SK-N-SH (cell line): ENCODE measurements at regions not wholly inside any gene's neighbourhood (a gene's known extent, or its start where the extent isn't known, plus 50 kb on each side); places are given as distances from the start of the nearest gene placed in this dataset.

Experiments used
- CTCF ChIA-PET: fragments of 300-600, 350-600 bp; formaldehyde crosslinking; extraction: SDS; loops from one replicate; lab custom pipeline; 2021; lab: Yijun Ruan, JAX
- POLR2A ChIA-PET: fragments of 350-600 bp; sonication (Branson Sonifier 250); formaldehyde crosslinking; extraction: SDS; loops from one replicate; lab custom pipeline; 2020; ENCODE audit warnings: antibody characterized with exemption, inconsistent platforms; lab: Yijun Ruan, JAX
- DNase-seq: peaks from one replicate; pipeline ENCODE4 v3.0.0; 2012
- H2AFZ ChIP-seq: fragments of 200-600 bp; sonication (generic); 2 replicates; pipeline ENCODE4 v1.8.1; 2016; ENCODE audit warnings: antibody characterized with exemption, mild to moderate bottlenecking, low read depth
- H3F3A ChIP-seq: fragments of 200-600 bp; sonication (generic); replicated peaks from 2 replicates; pipeline ENCODE3; 2016; ENCODE audit warnings: antibody characterized with exemption, mild to moderate bottlenecking; ENCODE audit not compliant: insufficient read depth
- H3K27ac ChIP-seq, 2 experiments: fragments of 200-500 bp in 1 of 2; fragments of 200-600 bp in 1 of 2; sonication (Bioruptor generic) in 1 of 2; sonication (generic), shearing (Covaris generic) in 1 of 2; 2 replicates each; pipeline versions ENCODE4 v1.5.1 to v1.6.1; 2014 to 2016; ENCODE audit warnings: low read depth in 2 of 2, inconsistent platforms in 1 of 2, low read length in 1 of 2, mild to moderate bottlenecking in 1 of 2, mixed read lengths in 1 of 2
- H3K27me3 ChIP-seq: fragments of 200-600 bp; sonication (generic), shearing (Covaris generic); 2 replicates; pipeline ENCODE4 v1.6.1; 2016; ENCODE audit warnings: mixed run types; ENCODE audit not compliant: insufficient read depth
- H3K36me3 ChIP-seq, 2 experiments: fragments of 200-500 bp in 1 of 2; fragments of 200-600 bp in 1 of 2; sonication (Bioruptor generic) in 1 of 2; sonication (generic) in 1 of 2; replicated peaks in 1 of 2; 2 replicates each; pipeline versions ENCODE3 to v1.5.1; 2014 to 2016; ENCODE audit warnings: low read length in 1 of 2, mild to moderate bottlenecking in 1 of 2; ENCODE audit not compliant: insufficient read depth in 2 of 2, control insufficient read depth in 1 of 2
- H3K4me1 ChIP-seq, 2 experiments: fragments of 200-500 bp in 1 of 2; fragments of 200-600 bp in 1 of 2; sonication (Bioruptor generic) in 1 of 2; sonication (generic), shearing (Covaris generic) in 1 of 2; 2 replicates each; pipeline versions ENCODE4 v1.5.1 to v1.6.1; 2014 to 2016; ENCODE audit warnings: low read depth in 1 of 2, low read length in 1 of 2, mixed run types in 1 of 2; ENCODE audit not compliant: insufficient read depth in 2 of 2, control insufficient read depth in 1 of 2
- H3K4me2 ChIP-seq: fragments of 200-600 bp; sonication (generic), shearing (Covaris generic); 2 replicates; pipeline ENCODE4 v1.6.1; 2017; ENCODE audit warnings: mixed run types
- H3K4me3 ChIP-seq, 2 experiments: fragments of 200-500 bp in 1 of 2; fragments of 200-600 bp in 1 of 2; sonication (Bioruptor generic) in 1 of 2; sonication (generic), shearing (Covaris generic) in 1 of 2; 2 replicates each; pipeline versions ENCODE4 v1.5.1 to v1.8.1; 2014 to 2016; ENCODE audit warnings: low read depth in 2 of 2, inconsistent platforms in 1 of 2, low read length in 1 of 2, mild to moderate bottlenecking in 1 of 2, mixed read lengths in 1 of 2, moderate library complexity in 1 of 2
- H3K79me2 ChIP-seq: fragments of 200-600 bp; sonication (generic); 2 replicates; pipeline ENCODE4 v1.8.1; 2017; ENCODE audit warnings: mild to moderate bottlenecking; ENCODE audit not compliant: insufficient read depth
- H3K9ac ChIP-seq: fragments of 200-600 bp; sonication (generic); 2 replicates; pipeline ENCODE4 v1.6.1; 2017; ENCODE audit warnings: mixed run types
- H3K9me2 ChIP-seq: fragments of 200-600 bp; sonication (generic); 2 replicates; pipeline ENCODE4 v1.6.1; 2017; ENCODE audit warnings: mixed run types
- H3K9me3 ChIP-seq: fragments of 200-600 bp; sonication (generic); 2 replicates; pipeline ENCODE4 v1.6.1; 2017; ENCODE audit warnings: mixed run types, mild to moderate bottlenecking, moderate library complexity
- H4K20me1 ChIP-seq: fragments of 200-600 bp; sonication (generic); 2 replicates; pipeline ENCODE4 v1.6.1; 2017; ENCODE audit warnings: mild to moderate bottlenecking, mixed run types; ENCODE audit not compliant: insufficient read depth
- CHD2 ChIP-seq: fragments of 150-350 bp; IDR thresholded peaks from 2 replicates; pipeline ENCODE4 v1.6.1; 2018; ENCODE audit warnings: low read length; ENCODE audit not compliant: partially characterized antibody
- EP300 ChIP-seq, 2 experiments: IDR thresholded peaks; 2 replicates each; pipeline versions ENCODE4 v1.4.0 to v1.6.1; 2012; ENCODE audit warnings: borderline replicate concordance in 1 of 2, low read depth in 1 of 2, low read length in 1 of 2
- FOXJ3 ChIP-seq: sonication (generic); formaldehyde crosslinking; IDR thresholded peaks from 2 replicates; pipeline ENCODE4 v1.5.1; 2020; ENCODE audit warnings: mild to moderate bottlenecking, missing genetic modification reagents
- FOXM1 ChIP-seq: IDR thresholded peaks from 2 replicates; pipeline ENCODE4 v1.4.0; 2012; ENCODE audit warnings: low read depth, mild to moderate bottlenecking
- GABPA ChIP-seq: IDR thresholded peaks from 2 replicates; pipeline ENCODE4 v1.4.0; 2012; ENCODE audit warnings: low read depth, mild to moderate bottlenecking
- MAX ChIP-seq: IDR thresholded peaks from 2 replicates; pipeline ENCODE4 v1.4.0; 2012; ENCODE audit warnings: low read depth
- MEF2A ChIP-seq: IDR thresholded peaks from 2 replicates; pipeline ENCODE4 v1.4.0; 2012; ENCODE audit warnings: low read depth, borderline replicate concordance
- MXI1 ChIP-seq: IDR thresholded peaks from 2 replicates; pipeline ENCODE4 v1.6.1; 2012; ENCODE audit warnings: mild to moderate bottlenecking, low read depth, low read length, improper control_type of control experiment
- NFIC ChIP-seq: IDR thresholded peaks from 2 replicates; pipeline ENCODE4 v1.4.0; 2012; ENCODE audit warnings: borderline replicate concordance
- RCOR1 ChIP-seq: fragments of 150-350 bp; IDR thresholded peaks from 2 replicates; pipeline ENCODE4 v1.6.1; 2017; ENCODE audit warnings: antibody characterized with exemption, low read length
- REST ChIP-seq: IDR thresholded peaks from 2 replicates; pipeline ENCODE4 v1.6.1; 2012; ENCODE audit warnings: mild to moderate bottlenecking, low read depth, low read length, moderate library complexity
- RXRA ChIP-seq: IDR thresholded peaks from 2 replicates; pipeline ENCODE4 v1.4.0; 2012; ENCODE audit warnings: low read depth, mild to moderate bottlenecking, borderline replicate concordance
- SIN3A ChIP-seq: IDR thresholded peaks from 2 replicates; pipeline ENCODE4 v1.6.1; 2012; ENCODE audit warnings: low read depth, mild to moderate bottlenecking, low read length, moderate library complexity, borderline replicate concordance
- SMC3 ChIP-seq: IDR thresholded peaks from 2 replicates; pipeline ENCODE4 v1.6.1; 2012; ENCODE audit warnings: low read depth, low read length, improper control_type of control experiment
- TAF1 ChIP-seq: IDR thresholded peaks from 2 replicates; pipeline ENCODE4 v1.6.1; 2012; ENCODE audit warnings: low read depth, mild to moderate bottlenecking, low read length, moderate library complexity, borderline replicate concordance
- USF2 ChIP-seq: fragments of 150-350 bp; IDR thresholded peaks from 2 replicates; pipeline ENCODE4 v1.6.1; 2017; ENCODE audit warnings: antibody characterized with exemption, low read length, low read depth, borderline replicate concordance
- YY1 ChIP-seq: IDR thresholded peaks from 2 replicates; pipeline ENCODE4 v1.4.0; 2012; ENCODE audit warnings: low read depth, mild to moderate bottlenecking
- WGBS: methylation state at CpG from one replicate; pipeline ENCODE4 v1.1.6; 2017; ENCODE audit warnings: low lambda C conversion rate; 5-methylcytosine and 5-hydroxymethylcytosine counted together

GRCh38 chr11:134468081-134468668 is 56.1 kb upstream of the B3GAT1 start:
- H2AFZ ChIP-seq, result no peak overlapping the region
- H3K9me2 ChIP-seq, result no peaks in the 10 kb centered on the region
- no peak overlapping the region for H3K4me2 ChIP-seq
- no peak overlapping the region for H3K27ac ChIP-seq
- no peak overlapping the region for H3K4me3 ChIP-seq
- H3K4me1 ChIP-seq, result no peaks in the 10 kb centered on the region; a peak in 1 of 4 replicates
- H3K9ac ChIP-seq, result no peak overlapping the region
- H3K27me3 ChIP-seq, result no peaks in the 10 kb centered on the region
- H3K36me3 ChIP-seq, result no peaks in the 10 kb centered on the region
- DNase-seq, result no peak
- CTCF ChIA-PET, result no interaction called here
- POLR2A ChIA-PET, result no interaction called here
- no peak for TF ChIP-seq MAX
- no peak for TF ChIP-seq SMC3
- no peak for TF ChIP-seq NFIC
- TF ChIP-seq MXI1, result no peak
- TF ChIP-seq MEF2A, result no peak
- TF ChIP-seq RCOR1, result no peak
- TF ChIP-seq FOXM1, result no peak
- TF ChIP-seq GABPA, result no peak
- no peak for TF ChIP-seq EP300 (IDR thresholded peaks at IDR 0.05; ENCODE audit: borderline replicate concordance in 1 of 2, low read depth in 1 of 2, low read length in 1 of 2)
- TF ChIP-seq YY1, result no peak
- TF ChIP-seq TAF1, result no peak
- no peak for TF ChIP-seq FOXJ3 (CRISPR knock-in tag)
- no peak for TF ChIP-seq CHD2
- no peak for TF ChIP-seq SIN3A
- TF ChIP-seq REST, result no peak
- no peak for TF ChIP-seq RXRA
- TF ChIP-seq USF2, result no peak
- H4K20me1 ChIP-seq, result no peaks in the 10 kb centered on the region
- H3F3A ChIP-seq, result no peaks in the 10 kb centered on the region
- H3K9me3 ChIP-seq, result no peaks in the 10 kb centered on the region
- no peaks in the 10 kb centered on the region for H3K79me2 ChIP-seq
- WGBS, result 49% methylated on average over 6 of the region's 10 CpGs
